SK-N-SH (cell line): ENCODE measurements at regions not wholly inside any gene's neighbourhood (a gene's known extent, or its start where the extent isn't known, plus 50 kb on each side); places are given as distances from the start of the nearest gene placed in this dataset.

Experiments used
- EP300 ChIP-seq, 2 experiments: IDR thresholded peaks; 2 replicates each; pipeline versions ENCODE4 v1.4.0 to v1.6.1; 2012; ENCODE audit warnings: borderline replicate concordance in 1 of 2, low read depth in 1 of 2, low read length in 1 of 2
- FOSL2 ChIP-seq: IDR thresholded peaks from 2 replicates; pipeline ENCODE4 v1.4.0; 2012; ENCODE audit warnings: low read depth, mild to moderate bottlenecking, moderate library complexity, borderline replicate concordance
- FOXJ3 ChIP-seq: sonication (generic); formaldehyde crosslinking; IDR thresholded peaks from 2 replicates; pipeline ENCODE4 v1.5.1; 2020; ENCODE audit warnings: mild to moderate bottlenecking, missing genetic modification reagents
- FOXM1 ChIP-seq: IDR thresholded peaks from 2 replicates; pipeline ENCODE4 v1.4.0; 2012; ENCODE audit warnings: low read depth, mild to moderate bottlenecking
- JUND ChIP-seq: IDR thresholded peaks from 2 replicates; pipeline ENCODE4 v1.4.0; 2012
- NFIC ChIP-seq: IDR thresholded peaks from 2 replicates; pipeline ENCODE4 v1.4.0; 2012; ENCODE audit warnings: borderline replicate concordance
- NRF1 ChIP-seq: IDR thresholded peaks from 2 replicates; pipeline ENCODE4 v1.6.1; 2012; ENCODE audit warnings: low read depth, mild to moderate bottlenecking, low read length
- POLR2AphosphoS5 ChIP-seq: IDR thresholded peaks from 2 replicates; pipeline ENCODE4 v1.6.1; 2012; ENCODE audit warnings: low read depth, low read length
- RAD21 ChIP-seq: IDR thresholded peaks from 2 replicates; pipeline ENCODE4 v1.6.1; 2012; ENCODE audit warnings: mild to moderate bottlenecking, low read length
- RXRA ChIP-seq: IDR thresholded peaks from 2 replicates; pipeline ENCODE4 v1.4.0; 2012; ENCODE audit warnings: low read depth, mild to moderate bottlenecking, borderline replicate concordance
- TEAD4 ChIP-seq: IDR thresholded peaks from 2 replicates; pipeline ENCODE4 v1.4.0; 2012; ENCODE audit warnings: mild to moderate bottlenecking, borderline replicate concordance; ENCODE audit not compliant: insufficient read depth
- YY1 ChIP-seq: IDR thresholded peaks from 2 replicates; pipeline ENCODE4 v1.4.0; 2012; ENCODE audit warnings: low read depth, mild to moderate bottlenecking
- TF ChIP-seq, protein P1 (sequence below): fragments of 200-600 bp; sonication (generic); IDR thresholded peaks from 2 replicates; pipeline ENCODE4 v1.6.1; 2017; ENCODE audit warnings: antibody characterized with exemption, mild to moderate bottlenecking, moderate library complexity
- TF ChIP-seq, protein P2 (sequence below): fragments of 150-350 bp; IDR thresholded peaks from 2 replicates; pipeline ENCODE4 v1.6.1; 2017; ENCODE audit warnings: antibody characterized with exemption, low read length, low read depth, borderline replicate concordance

DNA sequence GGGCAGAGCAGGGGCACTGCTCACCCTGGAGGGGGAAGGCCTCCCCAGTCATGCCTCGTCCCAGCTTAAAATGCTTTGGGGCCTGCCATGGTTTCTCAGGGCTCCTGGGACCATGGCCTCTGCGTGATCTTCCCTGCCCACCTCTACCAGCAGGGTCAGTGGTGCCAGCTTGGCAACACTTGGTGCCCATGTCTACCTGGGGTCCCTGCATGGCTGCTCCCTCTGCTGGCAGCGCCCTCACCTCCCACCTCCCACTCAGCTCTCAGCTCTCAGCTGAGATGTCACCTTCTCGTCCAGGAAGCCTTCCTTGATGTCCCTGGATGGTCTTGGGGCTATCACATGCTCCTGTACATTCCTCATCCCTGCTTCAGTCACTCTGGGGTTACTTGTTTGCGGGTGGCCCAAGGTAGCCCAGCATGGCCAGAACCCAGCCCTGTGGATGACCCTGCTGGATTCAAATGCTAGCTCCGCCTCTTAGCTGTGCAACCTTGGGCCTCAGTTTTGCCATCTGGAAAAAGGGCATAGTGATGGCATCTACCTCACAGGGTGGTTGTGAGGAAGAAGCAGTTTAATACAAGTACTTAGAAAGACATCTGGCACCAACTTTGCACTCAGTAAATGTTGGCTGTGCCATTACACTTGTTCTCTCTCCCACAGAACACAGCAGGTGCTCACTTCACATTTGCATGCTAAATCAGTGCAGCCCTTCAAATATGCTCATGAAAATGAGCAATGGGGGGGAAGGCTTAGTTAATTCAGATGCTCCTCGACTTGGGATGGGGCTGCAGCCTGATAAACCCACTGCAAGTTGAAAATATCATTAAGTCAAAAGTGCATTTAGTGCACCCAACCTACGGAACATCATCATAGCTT lies 53.5 kb upstream of the PTPN1 start:
- no peak for TF ChIP-seq POLR2AphosphoS5
- no peak for TF ChIP-seq NFIC
- TF ChIP-seq RXRA = no peak
- TF ChIP-seq, protein P1, sequence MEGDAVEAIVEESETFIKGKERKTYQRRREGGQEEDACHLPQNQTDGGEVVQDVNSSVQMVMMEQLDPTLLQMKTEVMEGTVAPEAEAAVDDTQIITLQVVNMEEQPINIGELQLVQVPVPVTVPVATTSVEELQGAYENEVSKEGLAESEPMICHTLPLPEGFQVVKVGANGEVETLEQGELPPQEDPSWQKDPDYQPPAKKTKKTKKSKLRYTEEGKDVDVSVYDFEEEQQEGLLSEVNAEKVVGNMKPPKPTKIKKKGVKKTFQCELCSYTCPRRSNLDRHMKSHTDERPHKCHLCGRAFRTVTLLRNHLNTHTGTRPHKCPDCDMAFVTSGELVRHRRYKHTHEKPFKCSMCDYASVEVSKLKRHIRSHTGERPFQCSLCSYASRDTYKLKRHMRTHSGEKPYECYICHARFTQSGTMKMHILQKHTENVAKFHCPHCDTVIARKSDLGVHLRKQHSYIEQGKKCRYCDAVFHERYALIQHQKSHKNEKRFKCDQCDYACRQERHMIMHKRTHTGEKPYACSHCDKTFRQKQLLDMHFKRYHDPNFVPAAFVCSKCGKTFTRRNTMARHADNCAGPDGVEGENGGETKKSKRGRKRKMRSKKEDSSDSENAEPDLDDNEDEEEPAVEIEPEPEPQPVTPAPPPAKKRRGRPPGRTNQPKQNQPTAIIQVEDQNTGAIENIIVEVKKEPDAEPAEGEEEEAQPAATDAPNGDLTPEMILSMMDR = peak; percentile 28; the same call in 1 of the 2 replicates
- no peak for TF ChIP-seq FOXM1
- TF ChIP-seq RAD21 = no peak
- no peak for TF ChIP-seq NRF1
- TF ChIP-seq FOSL2 = no peak
- no peak for TF ChIP-seq TEAD4
- TF ChIP-seq FOXJ3 (CRISPR knock-in tag) = no peak
- TF ChIP-seq JUND = no peak
- no peak for TF ChIP-seq EP300 (IDR thresholded peaks at IDR 0.05; ENCODE audit: borderline replicate concordance in 1 of 2, low read depth in 1 of 2, low read length in 1 of 2)
- no peak for TF ChIP-seq YY1
- TF ChIP-seq, protein P2, sequence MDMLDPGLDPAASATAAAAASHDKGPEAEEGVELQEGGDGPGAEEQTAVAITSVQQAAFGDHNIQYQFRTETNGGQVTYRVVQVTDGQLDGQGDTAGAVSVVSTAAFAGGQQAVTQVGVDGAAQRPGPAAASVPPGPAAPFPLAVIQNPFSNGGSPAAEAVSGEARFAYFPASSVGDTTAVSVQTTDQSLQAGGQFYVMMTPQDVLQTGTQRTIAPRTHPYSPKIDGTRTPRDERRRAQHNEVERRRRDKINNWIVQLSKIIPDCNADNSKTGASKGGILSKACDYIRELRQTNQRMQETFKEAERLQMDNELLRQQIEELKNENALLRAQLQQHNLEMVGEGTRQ = no peak
